Psoas muscle (tissue), 7 donors: ENCODE measurements at regions not wholly inside any gene's neighbourhood (a gene's known extent, or its start where the extent isn't known, plus 50 kb on each side); places are given as distances from the start of the nearest gene placed in this dataset.

Experiments
- ATAC-seq, 4 donors: fragments of 200-7000 bp; cut with Tn5 transposase; one replicate each; pipeline ENCODE4 v1.9.1; 2020; ENCODE audit warnings: moderate library complexity in 3 of 4, mild to moderate bottlenecking in 2 of 4
- DNase-seq, 2 donors: peaks; one replicate each; pipeline ENCODE4 v3.0.0-alpha.2; 2020
- H3K27ac ChIP-seq: fragments of 200-600 bp; one replicate; pipeline ENCODE4 v1.8.0; 2022
- H3K27me3 ChIP-seq, 3 donors: fragments of 200-600 bp in 1 of 3; one replicate each; pipeline versions ENCODE4 v1.6.1 to v1.8.0; 2013 to 2022; ENCODE audit warnings: low read length in 2 of 3, mild to moderate bottlenecking in 2 of 3, moderate library complexity in 1 of 3; ENCODE audit not compliant: insufficient read depth in 3 of 3
- H3K36me3 ChIP-seq, 2 donors: fragments of 200-600 bp in 1 of 2; one replicate each; pipeline versions ENCODE4 v1.6.1 to v1.8.0; 2013 to 2022; ENCODE audit warnings: low read depth in 1 of 2, mild to moderate bottlenecking in 1 of 2, moderate library complexity in 1 of 2; ENCODE audit not compliant: insufficient read depth in 1 of 2
- H3K4me1 ChIP-seq: fragments of 200-600 bp; one replicate; pipeline ENCODE4 v1.8.0; 2022
- H3K4me3 ChIP-seq: fragments of 200-600 bp; one replicate; pipeline ENCODE4 v1.8.0; 2022; ENCODE audit warnings: mild to moderate bottlenecking
- H3K9me3 ChIP-seq: fragments of 200-600 bp; one replicate; pipeline ENCODE4 v1.8.0; 2022
- CTCF ChIP-seq: fragments of 200-600 bp; IDR thresholded peaks from one replicate; pipeline ENCODE4 v1.8.0; 2022; ENCODE audit warnings: antibody characterized with exemption
- WGBS, 3 donors: extraction: QIAGEN DNeasy Blood & Tissue Kit; methylation state at CpG; one replicate each; pipeline versions ENCODE4 v1.1.6 to v1.1.7; 2013; 5-methylcytosine and 5-hydroxymethylcytosine counted together
- intact Hi-C, 2 donors: fragments of 100-400 bp; cut with DNase I; formaldehyde crosslinking; loops; one replicate each; pipeline versions ENCODE4 v1.11.0 to v1.14.2; 2022
- donor health status: healthy with polysubstance abuse.
- donor health status: DM: no; HTN: no; CAD: no; lungs with moderate emphysema.
- donor health status: Bipolar disorder and iron deficiency.
- donor health status: healthy.
- donor health status: DM: yes; HTN: yes; CAD: no.
- donor health status: DM: no; HTN: no; CAD: no.
- donor health status: DM: yes; HTN: yes; CAD: no.

- Histone ChIP-seq H3K4me1 (no peaks in the 10 kb centered on the region), H3K36me3 (no peaks in the 10 kb centered on the region), H3K27ac (no peak overlapping the region), H3K27me3 (no peaks in the 10 kb centered on the region), H3K4me3 (no peak overlapping the region), H3K9me3 (no peaks in the 10 kb centered on the region)
- ATAC-seq, result no peak
- TF ChIP-seq CTCF, result no peak
- intact Hi-C loops, result no loop called here
- WGBS, 3 donors, result 54 to 62% (median 56%) methylated on average over 7 of the region's 7 CpGs
- DNase-seq, result no peak
Observed at GRCh38 chr11:131154351-131154750, 216.1 kb upstream of the NTM start.

GRCh38 chr11:131157678-131158077, 212.7 kb upstream of the NTM start:
- DNase-seq (no peak), ATAC-seq (no peak)
- H3K27me3 ChIP-seq, result peaks cover 0 to 3% (median 0%) of the 10 kb centered on the region in 3 donors
- no peaks in the 10 kb centered on the region for H3K9me3 ChIP-seq
- intact Hi-C loops, result no loop called here
- no peaks in the 10 kb centered on the region for H3K4me1 ChIP-seq
- no peak overlapping the region for H3K4me3 ChIP-seq
- 67 to 88% (median 85%) methylated on average over 2 of the region's 2 CpGs for WGBS, 3 donors
- no peak overlapping the region for H3K27ac ChIP-seq
- TF ChIP-seq CTCF, result no peak
- H3K36me3 ChIP-seq, result no peaks in the 10 kb centered on the region

GRCh38 chr11:131160846-131161245, 209.6 kb upstream of the NTM start:
- no peak for ATAC-seq
- no peaks in the 10 kb centered on the region for H3K4me1 ChIP-seq
- DNase-seq, result no peak
- no peak overlapping the region for H3K4me3 ChIP-seq
- intact Hi-C loops, result no loop called here
- H3K36me3 ChIP-seq, result no peaks in the 10 kb centered on the region
- H3K27me3 ChIP-seq, result peaks cover 0 to 3% (median 0%) of the 10 kb centered on the region in 3 donors
- H3K27ac ChIP-seq, result no peak overlapping the region
- TF ChIP-seq CTCF, result no peak
- 51 to 69% (median 64%) methylated on average over 7 of the region's 7 CpGs for WGBS, 3 donors
- H3K9me3 ChIP-seq, result no peaks in the 10 kb centered on the region

GRCh38 chr11:131163613-131164012, 206.8 kb upstream of the NTM start:
- ATAC-seq (no peak), DNase-seq (no peak)
- intact Hi-C loops, result no loop called here
- peaks cover 0 to 4% (median 3%) of the 10 kb centered on the region in 3 donors for H3K27me3 ChIP-seq
- 66 to 70% (median 66%) methylated on average over 8 of the region's 8 CpGs for WGBS, 3 donors
- H3K36me3 ChIP-seq, result no peaks in the 10 kb centered on the region
- no peak for TF ChIP-seq CTCF
- H3K4me3 ChIP-seq, result no peak overlapping the region
- no peak overlapping the region for H3K27ac ChIP-seq
- no peaks in the 10 kb centered on the region for H3K9me3 ChIP-seq
- H3K4me1 ChIP-seq, result no peaks in the 10 kb centered on the region

GRCh38 chr11:131165036-131165435, 205.4 kb upstream of the NTM start:
- TF ChIP-seq CTCF, result no peak
- Histone ChIP-seq H3K36me3 (no peaks in the 10 kb centered on the region), H3K4me1 (no peaks in the 10 kb centered on the region), H3K27ac (no peak overlapping the region), H3K4me3 (no peak overlapping the region), H3K27me3 (peaks cover 0 to 6% (median 3%) of the 10 kb centered on the region in 3 donors), H3K9me3 (no peaks in the 10 kb centered on the region)
- intact Hi-C loops, result no loop called here
- WGBS, 3 donors, result 61 to 69% (median 66%) methylated on average over 5 of the region's 5 CpGs
- ATAC-seq, result no peak
- DNase-seq, result no peak
